H4 (cell line): ENCODE measurements at regions not wholly inside any gene's neighbourhood (a gene's known extent, or its start where the extent isn't known, plus 50 kb on each side); places are given as distances from the start of the nearest gene placed in this dataset.
"Not testable (repeated sequence)": the region's sequence is repeated elsewhere in the genome, so short reads cannot be mapped to it uniquely, and the experiment has no call there.

Experiments used
- DNase-seq: peaks from one replicate; pipeline ENCODE4 v3.0.0-alpha.2; 2015; ENCODE audit warnings: low spot score

- no peak for DNase-seq
These were observed 67.2 kb upstream of the ZNF527 start for GRCh38 chr19:37303591-37304171.

- no peak for DNase-seq
These were observed 66.6 kb upstream of the ZNF527 start for GRCh38 chr19:37304190-37304883.

- DNase-seq = no peak
These were observed 66.0 kb upstream of the ZNF527 start for GRCh38 chr19:37304884-37305255.

- no peak for DNase-seq
These were observed 64.4 kb upstream of the ZNF527 start for GRCh38 chr19:37306383-37306963.

GRCh38 chr19:37309834-37310575 lies 60.9 kb upstream of the ZNF527 start:
- no peak for DNase-seq

- not testable (repeated sequence) for DNase-seq
These were observed 58.2 kb upstream of the ZNF527 start for GRCh38 chr19:37312531-37313334.

GRCh38 chr19:37313335-37313627 lies 57.6 kb upstream of the ZNF527 start:
- no peak for DNase-seq

- DNase-seq = peak; percentile 99
These were observed 53.3 kb upstream of the ZNF527 start for GRCh38 chr19:37317403-37318209.

- DNase-seq = not testable (repeated sequence)
These were observed 49.9 kb upstream of the ZNF527 start for GRCh38 chr19:37320988-37321387.
